ES-I3 (cell line): ENCODE measurements at regions not wholly inside any gene's neighbourhood (a gene's known extent, or its start where the extent isn't known, plus 50 kb on each side); places are given as distances from the start of the nearest gene placed in this dataset.
"Not testable (repeated sequence)": the region's sequence is repeated elsewhere in the genome, so short reads cannot be mapped to it uniquely, and the experiment has no call there.

ENCODE experiments used
- H3K36me3 ChIP-seq: 2 replicates; pipeline ENCODE4 v1.6.1; 2013; ENCODE audit warnings: mild to moderate bottlenecking, low read length, control low read depth, moderate library complexity; ENCODE audit not compliant: insufficient read depth
- H3K4me1 ChIP-seq: 2 replicates; pipeline ENCODE4 v1.6.1; 2013; ENCODE audit warnings: mild to moderate bottlenecking, control low read depth, low read length; ENCODE audit not compliant: insufficient read depth
- H3K9ac ChIP-seq: 2 replicates; pipeline ENCODE4 v1.6.1; 2013; ENCODE audit warnings: low read depth, mild to moderate bottlenecking, low read length, moderate library complexity
- H3K9me3 ChIP-seq: 2 replicates; pipeline ENCODE4 v1.6.1; 2013; ENCODE audit warnings: mild to moderate bottlenecking, low read length, moderate library complexity; ENCODE audit not compliant: control insufficient read depth, insufficient read depth

GRCh38 chr2:434625-435024, 146.7 kb upstream of the ALKAL2 start:
- H3K9me3 ChIP-seq = no peaks in the 10 kb centered on the region
- no peak overlapping the region for H3K9ac ChIP-seq
- no peaks in the 10 kb centered on the region for H3K36me3 ChIP-seq
- no peaks in the 10 kb centered on the region for H3K4me1 ChIP-seq

DNA sequence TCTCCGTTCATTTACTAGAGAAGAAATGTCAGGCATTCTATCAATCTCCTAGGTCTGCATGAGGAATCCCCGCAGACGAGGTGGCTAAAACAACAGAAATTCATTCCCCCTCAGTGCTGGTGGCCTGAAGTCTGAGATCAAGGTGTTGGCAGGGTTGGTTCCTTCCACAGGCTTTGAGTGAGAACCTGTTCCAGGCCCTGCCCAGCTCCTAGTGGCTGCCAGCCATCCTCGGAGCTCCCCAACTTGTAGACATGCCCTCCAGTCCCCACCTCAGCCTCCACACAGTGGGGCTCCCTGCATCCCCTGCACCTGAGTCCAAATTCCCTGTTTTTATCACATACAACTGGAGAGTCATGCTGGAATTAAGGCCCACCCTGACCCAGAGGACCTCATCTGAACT, 145.3 kb upstream of the ALKAL2 start:
- no peaks in the 10 kb centered on the region for H3K9me3 ChIP-seq
- H3K4me1 ChIP-seq = no peaks in the 10 kb centered on the region
- no peak overlapping the region for H3K9ac ChIP-seq
- H3K36me3 ChIP-seq = no peaks in the 10 kb centered on the region

DNA sequence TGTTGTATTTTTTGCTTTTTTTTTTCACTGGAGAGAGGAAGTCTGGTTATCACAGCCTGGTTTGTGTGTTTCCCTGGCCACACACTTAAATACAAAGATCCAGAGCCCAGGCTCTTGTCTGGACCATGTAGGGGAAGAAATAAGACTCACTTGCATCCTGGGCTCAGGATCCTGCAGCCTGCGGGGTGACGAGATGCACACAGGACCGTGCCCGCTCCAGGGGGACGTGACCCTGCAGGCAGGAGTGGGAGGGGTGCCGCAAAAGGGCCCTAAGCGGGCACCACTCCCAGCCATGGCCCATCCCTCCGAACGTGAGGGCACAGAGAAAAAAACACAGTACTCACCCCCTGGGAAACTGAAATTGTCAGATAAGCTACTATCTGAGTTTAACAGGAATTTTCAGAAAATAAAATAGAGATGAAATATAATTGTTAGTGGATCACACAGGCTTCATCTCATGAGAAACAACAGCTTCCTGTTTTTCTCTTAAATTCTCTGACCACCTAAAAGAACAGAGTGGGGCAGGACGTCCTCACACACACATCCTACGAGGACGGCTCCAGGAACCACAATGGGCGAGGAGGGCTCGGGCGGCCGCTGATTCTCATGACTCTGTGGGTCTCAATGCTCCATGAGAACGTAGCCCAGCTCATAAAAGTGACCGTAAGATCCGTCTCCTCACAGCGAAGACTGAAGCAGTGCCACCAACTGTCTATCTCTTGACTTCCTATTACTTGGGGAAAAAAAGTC, 142.6 kb upstream of the ALKAL2 start:
- Histone ChIP-seq H3K4me1 (no peaks in the 10 kb centered on the region), H3K36me3 (no peaks in the 10 kb centered on the region), H3K9me3 (no peaks in the 10 kb centered on the region), H3K9ac (no peak overlapping the region)

- Histone ChIP-seq H3K9ac (no peak overlapping the region), H3K9me3 (no peaks in the 10 kb centered on the region), H3K4me1 (no peaks in the 10 kb centered on the region), H3K36me3 (no peaks in the 10 kb centered on the region)
These were observed 141.8 kb upstream of the ALKAL2 start for GRCh38 chr2:429575-430254.

DNA sequence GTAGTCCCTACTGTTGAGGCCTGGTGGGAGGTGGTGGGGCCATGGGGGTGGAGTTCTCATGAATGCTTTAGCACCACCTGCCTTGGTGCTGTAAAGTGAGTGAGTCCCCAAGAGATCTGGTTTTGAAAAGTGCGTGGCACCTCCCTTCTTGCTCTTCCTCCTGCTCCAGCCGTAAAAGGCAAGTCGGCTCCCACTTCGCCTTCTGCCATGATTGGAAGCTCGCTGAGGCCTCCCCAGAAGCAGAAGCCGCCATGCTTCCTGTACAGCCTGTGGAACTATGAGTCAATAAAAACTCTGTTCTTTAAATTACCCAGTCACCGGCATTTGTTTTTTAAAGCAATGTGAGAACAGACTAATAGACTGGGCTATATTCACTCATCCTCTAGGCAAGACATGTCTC, 141.3 kb upstream of the ALKAL2 start:
- Histone ChIP-seq H3K9ac (no peak overlapping the region), H3K9me3 (no peaks in the 10 kb centered on the region), H3K4me1 (no peaks in the 10 kb centered on the region), H3K36me3 (no peaks in the 10 kb centered on the region)

- Histone ChIP-seq H3K9me3 (no peaks in the 10 kb centered on the region), H3K4me1 (no peaks in the 10 kb centered on the region), H3K36me3 (no peaks in the 10 kb centered on the region), H3K9ac (no peak overlapping the region)
These were observed 140.7 kb upstream of the ALKAL2 start for GRCh38 chr2:428591-428990.

DNA sequence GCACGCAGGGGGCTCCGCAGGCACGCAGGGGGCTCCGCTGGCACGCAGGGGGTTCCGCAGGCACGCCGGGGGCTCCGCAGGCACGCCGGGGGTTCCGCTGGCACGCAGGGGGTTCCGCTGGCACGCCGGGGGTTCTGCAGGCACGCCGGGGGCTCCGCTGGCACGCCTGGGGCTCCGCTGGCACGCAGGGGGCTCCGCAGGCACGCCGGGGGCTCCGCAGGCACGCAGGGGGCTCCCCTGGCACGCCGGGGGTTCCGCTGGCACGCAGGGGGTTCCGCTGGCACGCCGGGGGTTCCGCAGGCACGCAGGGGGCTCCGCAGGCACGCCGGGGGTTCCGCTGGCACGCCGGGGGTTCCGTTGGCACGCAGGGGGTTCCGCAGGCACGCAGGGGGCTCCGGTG, 138.8 kb upstream of the ALKAL2 start:
- not testable (repeated sequence) for H3K9ac ChIP-seq, H3K36me3 ChIP-seq, H3K4me1 ChIP-seq, H3K9me3 ChIP-seq

- Histone ChIP-seq H3K36me3 (no peaks in the 10 kb centered on the region), H3K9me3 (no peaks in the 10 kb centered on the region), H3K9ac (no peak overlapping the region), H3K4me1 (no peaks in the 10 kb centered on the region)
These were observed 138.1 kb upstream of the ALKAL2 start for GRCh38 chr2:425947-426346.

DNA sequence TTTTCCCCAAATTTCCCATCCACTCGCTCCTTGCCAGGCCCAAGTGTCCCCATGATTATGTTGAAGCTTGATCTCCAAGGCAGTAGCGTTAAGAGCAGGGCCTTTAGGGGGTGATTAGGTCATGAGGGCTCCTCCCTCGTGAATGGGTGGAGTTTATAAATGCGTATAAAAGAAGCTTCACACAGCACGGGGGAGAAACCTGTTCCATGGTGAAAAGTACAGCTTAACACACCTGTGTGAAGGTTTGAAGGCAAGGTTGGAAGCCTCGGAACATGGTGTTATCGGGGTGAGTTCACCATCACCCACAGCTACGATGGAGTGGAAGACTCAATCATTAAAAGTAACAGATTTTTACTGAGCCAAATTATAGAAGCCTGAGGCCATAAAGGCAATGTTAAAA, 137.4 kb upstream of the ALKAL2 start:
- H3K36me3 ChIP-seq = no peaks in the 10 kb centered on the region
- H3K9ac ChIP-seq = no peak overlapping the region
- H3K4me1 ChIP-seq = no peaks in the 10 kb centered on the region
- no peaks in the 10 kb centered on the region for H3K9me3 ChIP-seq

DNA sequence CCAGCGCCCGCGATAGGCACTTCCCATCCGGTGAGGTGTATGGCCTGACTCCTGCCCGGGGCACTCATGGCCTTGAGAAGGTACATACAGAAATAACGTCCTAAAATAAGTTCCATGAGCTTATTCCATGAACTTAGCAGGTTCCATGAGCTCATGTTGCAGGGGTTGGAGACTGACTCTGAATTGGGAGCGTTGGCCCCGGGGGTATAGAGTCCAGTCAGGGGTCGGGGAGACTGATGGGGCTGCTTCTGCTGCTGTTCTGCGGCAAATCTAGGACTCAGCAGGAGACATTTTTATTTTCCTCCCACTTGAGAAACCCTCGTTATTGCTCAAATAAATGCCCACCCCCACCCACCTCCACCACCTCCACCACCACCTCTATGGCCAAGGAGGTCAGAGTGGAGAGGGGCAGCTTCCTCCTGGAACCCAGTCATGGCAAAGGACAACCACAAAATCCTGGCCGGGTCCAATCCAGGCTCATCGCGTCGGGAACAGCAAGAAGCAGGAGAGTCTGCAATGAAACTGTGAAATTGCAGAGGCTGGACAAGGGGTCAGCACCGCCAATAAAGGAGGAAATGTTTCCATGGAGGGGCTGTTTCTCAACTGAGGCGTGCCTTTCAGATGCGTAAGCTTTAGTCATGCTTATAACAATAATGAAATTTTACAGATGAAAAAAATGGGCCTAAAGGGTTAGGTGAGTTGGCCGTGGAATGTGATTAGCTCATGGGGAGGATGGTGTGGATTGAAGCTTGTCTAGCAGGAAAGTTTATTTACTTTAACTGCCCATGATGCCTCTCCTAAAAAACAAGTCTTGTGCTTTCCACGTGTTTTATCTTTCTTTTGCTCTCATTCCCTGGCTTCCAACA, 136.6 kb upstream of the ALKAL2 start:
- H3K9me3 ChIP-seq = no peaks in the 10 kb centered on the region
- no peaks in the 10 kb centered on the region for H3K4me1 ChIP-seq

DNA sequence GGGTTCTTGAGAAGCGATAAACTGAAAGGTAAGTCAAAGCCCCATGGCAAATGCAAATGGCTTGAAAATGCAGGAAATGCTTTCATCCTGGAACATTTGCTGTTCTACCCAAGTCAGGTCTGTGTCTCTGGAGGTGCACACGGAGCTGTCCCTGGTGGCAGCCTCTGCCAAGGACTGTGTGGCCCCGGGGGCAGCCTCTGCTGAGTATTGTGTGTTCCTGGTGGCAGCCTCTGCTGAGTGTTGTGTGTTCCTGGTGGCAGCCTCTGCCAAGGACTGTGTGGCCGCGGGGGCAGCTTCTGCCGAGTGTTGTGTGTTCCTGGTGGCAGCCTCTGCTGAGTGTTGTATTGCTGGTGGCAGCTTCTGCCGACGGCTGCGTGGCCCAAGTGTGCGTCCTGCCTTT, 135.6 kb upstream of the ALKAL2 start:
- Histone ChIP-seq H3K36me3 (no peaks in the 10 kb centered on the region), H3K9ac (no peak overlapping the region), H3K9me3 (no peaks in the 10 kb centered on the region), H3K4me1 (no peaks in the 10 kb centered on the region)

More for the DNA sequence above, 136.6 kb upstream of the ALKAL2 start:
- no peaks in the 10 kb centered on the region for H3K36me3 ChIP-seq
- H3K9ac ChIP-seq = no peak overlapping the region

- no peak overlapping the region for H3K9ac ChIP-seq
- no peaks in the 10 kb centered on the region for H3K36me3 ChIP-seq
- H3K4me1 ChIP-seq = no peaks in the 10 kb centered on the region
- no peaks in the 10 kb centered on the region for H3K9me3 ChIP-seq
These were observed 135.0 kb upstream of the ALKAL2 start for GRCh38 chr2:422676-423435.

DNA sequence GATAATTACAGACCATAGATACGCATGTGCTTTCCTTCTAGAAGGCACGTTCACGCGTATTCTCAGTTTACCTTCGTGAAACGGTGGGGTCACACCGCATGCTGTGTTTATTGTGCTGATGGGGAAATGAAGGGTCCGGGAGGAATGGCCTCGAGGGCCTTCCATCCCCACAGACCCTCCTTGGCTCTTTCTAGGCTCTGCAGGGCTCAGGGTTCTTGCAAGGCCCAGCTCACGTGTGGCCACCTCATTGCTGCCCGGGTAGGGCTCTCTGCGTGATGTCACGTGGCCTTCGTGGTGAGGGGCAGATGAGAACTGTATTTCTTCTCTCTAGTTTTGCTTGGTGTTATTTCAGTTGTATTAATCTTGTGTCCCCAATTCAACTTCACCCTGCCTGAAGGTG, 133.5 kb upstream of the ALKAL2 start:
- Histone ChIP-seq H3K9ac (no peak overlapping the region), H3K9me3 (no peaks in the 10 kb centered on the region), H3K4me1 (no peaks in the 10 kb centered on the region), H3K36me3 (no peaks in the 10 kb centered on the region)

DNA sequence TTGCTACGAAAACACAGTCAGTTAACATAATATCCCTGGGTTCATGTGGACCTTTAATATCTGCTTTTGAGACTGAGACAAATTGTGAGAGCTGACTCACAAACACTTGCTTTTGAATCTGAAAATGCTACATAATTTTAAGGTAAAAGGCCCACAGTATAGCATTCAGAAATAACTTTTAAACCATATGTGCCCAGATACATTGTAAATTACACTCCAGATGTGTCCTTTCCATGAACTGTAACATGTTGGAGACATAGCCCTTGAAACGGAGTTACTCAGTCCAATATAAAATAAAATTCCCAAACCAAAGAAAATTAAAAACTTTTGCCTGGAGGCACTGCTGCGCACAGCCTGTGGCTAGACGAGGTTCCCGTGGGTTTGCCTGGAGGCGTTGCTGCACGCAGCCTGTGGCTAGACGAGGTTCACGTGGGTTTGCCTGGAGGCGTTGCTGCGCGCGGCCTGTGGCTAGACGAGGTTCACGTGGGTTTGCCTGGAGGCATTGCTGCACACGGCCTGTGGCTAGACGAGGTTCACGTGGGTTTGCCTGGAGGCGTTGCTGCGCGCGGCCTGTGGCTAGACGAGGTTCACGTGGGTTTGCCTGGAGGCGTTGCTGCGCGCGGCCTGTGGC, 131.9 kb upstream of the ALKAL2 start:
- no peaks in the 10 kb centered on the region for H3K9me3 ChIP-seq
- no peaks in the 10 kb centered on the region for H3K4me1 ChIP-seq
- no peaks in the 10 kb centered on the region for H3K36me3 ChIP-seq
- no peak overlapping the region for H3K9ac ChIP-seq
